ENCODE measurements at regions not wholly inside any gene's neighbourhood (a gene's known extent, or its start where the extent isn't known, plus 50 kb on each side); places are given as distances from the start of the nearest gene placed in this dataset.

- TF ChIP-seq CTCF (IDR thresholded peaks at IDR 0.05) (no peak), POLR2AphosphoS5 (IDR thresholded peaks at IDR 0.05) (peak; percentile 52), POLR2A (IDR thresholded peaks at IDR 0.05) (no peak), EP300 (IDR thresholded peaks at IDR 0.05) (no peak)
Measured at GRCh38 chr2:158009399-158009798, 92.3 kb upstream of the UPP2 start.

Data from gastroesophageal sphincter (tissue), 3 donors.